DMS 273 treated with DMSO at 0.1 percent for 48 hours (cell line): ENCODE measurements at regions not wholly inside any gene's neighbourhood (a gene's known extent, or its start where the extent isn't known, plus 50 kb on each side); places are given as distances from the start of the nearest gene placed in this dataset.
"Not testable (repeated sequence)": the region's sequence is repeated elsewhere in the genome, so short reads cannot be mapped to it uniquely, and the experiment has no call there.

Source experiments
- DNase-seq: peaks from one replicate; lab custom pipeline; 2025; lab: John Stamatoyannopoulos, UW

DNA sequence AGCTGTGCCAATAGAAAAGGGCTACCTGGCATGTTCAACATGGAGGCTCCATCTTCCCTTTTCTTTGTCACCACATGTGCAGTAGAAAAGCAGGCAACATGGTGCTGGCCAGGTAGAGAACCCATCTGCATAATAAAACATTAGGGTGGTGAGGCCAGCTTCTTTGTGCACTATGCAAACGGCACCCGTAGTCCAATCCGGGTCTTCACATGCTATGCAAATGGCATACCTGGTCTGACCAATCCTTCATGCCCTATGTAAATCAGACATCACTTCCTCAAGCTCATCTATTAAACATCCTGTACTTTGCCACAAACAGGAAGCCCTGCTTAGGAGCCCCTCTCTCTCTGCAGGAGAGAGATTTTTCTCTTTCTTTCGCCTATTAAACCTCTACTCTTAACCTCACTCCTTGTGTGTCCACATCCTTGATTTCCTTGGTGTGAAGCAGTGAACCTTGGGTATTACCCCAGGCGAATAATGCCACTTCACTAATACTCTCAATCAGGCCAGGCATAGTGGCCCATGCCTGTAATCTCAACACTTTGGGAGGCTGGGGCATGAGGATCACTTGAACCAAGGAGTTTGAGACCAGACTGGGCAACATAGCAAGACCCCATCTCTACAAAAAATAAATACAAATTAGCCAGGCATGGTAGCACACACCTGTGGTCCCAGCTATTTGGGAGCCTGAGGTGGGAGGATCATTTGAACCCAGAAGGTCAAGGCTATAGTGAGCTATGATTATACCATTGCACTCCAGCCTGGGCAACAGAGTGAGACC is 111.3 kb upstream of the MRI1 start:
- no peak for DNase-seq

- DNase-seq = no peak
These were observed 117.6 kb upstream of the MRI1 start for GRCh38 chr19:13646758-13647157.

- DNase-seq = no peak
These were observed 119.7 kb upstream of the MRI1 start for GRCh38 chr19:13644645-13645044.

DNA sequence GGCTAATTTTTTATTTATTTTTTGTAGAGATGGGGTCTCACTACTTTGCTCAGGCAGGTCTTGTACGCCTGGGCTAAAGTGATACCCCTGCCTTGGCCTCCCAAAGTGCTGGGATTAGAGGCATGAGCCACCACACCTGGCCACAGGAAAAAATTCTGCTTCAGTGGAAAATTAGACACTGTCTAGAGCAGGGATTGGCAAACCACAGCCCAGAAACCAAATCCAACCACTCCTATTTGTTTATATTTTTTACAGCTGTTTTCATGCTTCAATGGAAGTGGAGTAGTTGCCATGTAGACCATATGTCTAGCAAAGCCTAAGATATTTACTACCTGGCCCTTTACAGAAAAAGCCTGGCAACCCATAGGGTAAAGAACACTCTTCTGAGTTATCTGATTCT is 123.7 kb upstream of the MRI1 start:
- DNase-seq = peak; percentile 57

- no peak for DNase-seq
These were observed 124.9 kb upstream of the MRI1 start for GRCh38 chr19:13639342-13639929.

DNA sequence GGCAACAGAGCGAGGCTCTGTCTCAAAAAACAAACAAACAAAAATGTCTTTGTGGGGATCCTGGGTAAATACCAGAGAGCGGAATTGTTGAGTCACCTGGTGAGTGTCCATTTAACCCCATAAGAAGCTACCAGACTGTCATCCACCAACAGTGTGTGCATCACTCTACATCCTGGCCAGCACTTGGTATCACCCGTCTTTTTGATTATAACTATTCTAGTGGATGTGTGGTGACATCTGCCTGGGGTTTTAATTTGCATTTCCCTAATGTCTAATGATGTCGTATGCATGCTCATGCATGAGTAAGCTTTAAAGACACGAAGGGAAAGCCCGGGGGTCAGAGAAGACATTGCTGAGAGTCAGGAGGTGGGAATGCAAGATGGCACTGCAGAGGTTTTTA is 126.7 kb upstream of the MRI1 start:
- no peak for DNase-seq

DNA sequence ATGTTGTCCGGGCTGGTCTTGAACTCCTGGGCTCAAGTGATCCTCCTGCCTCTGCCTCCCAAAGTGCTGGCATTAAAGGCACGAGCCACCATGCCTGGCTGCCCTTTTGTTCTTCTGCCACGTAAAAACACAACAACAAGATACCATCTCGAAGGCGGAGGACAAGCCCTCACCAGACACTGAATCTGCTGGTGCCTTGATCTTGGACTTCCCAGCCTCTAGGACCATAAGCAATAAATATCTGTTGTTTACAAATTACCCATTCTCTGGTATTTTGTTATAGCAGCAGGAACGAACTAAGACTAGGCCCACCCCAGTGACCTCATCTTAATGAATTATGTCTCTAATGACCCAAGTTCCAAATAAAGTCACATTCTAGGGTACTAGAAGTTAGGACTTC is 128.4 kb upstream of the CACNA1A start:
- DNase-seq = no peak

DNA sequence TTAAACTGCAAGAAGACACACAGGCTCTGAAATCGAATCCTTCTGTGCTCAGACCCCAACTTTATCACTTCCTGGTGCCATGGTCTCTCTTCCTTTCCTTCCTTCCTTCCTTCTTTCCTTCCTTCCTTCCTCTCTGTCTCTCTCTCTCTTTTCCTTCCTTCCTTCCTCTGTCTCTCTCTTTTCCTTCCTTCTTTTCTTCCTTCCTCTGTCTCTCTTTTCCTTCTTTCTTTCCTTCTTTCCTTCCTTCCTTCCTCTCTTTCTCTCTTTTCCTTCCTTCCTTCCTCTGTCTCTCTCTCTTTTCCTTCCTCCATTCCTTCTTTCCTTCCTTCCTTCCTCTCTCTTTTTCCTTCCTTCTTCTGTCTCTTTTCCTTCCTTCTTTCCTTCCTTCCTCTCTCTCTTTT is 127.2 kb upstream of the CACNA1A start:
- no peak for DNase-seq

DNA sequence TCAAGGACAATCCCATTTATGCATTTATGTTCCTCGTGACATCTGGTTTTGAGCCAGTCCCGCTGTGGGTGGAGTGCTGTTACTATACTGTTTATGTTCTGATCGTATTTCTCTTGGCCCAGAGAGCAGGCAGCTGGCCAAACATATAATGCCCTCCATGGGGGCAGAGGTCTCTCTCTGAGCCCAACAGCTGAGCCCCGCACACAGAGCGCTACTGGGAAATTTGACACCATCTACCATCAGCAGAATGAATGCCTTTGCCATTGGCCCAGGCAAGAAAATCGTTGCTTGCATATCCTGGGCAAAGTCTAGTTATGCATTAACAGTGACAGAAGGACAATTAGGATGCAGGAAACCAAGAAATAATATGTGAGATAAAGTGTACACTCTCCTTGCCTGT is 126.8 kb upstream of the CACNA1A start:
- peak; percentile 95 for DNase-seq

DNA sequence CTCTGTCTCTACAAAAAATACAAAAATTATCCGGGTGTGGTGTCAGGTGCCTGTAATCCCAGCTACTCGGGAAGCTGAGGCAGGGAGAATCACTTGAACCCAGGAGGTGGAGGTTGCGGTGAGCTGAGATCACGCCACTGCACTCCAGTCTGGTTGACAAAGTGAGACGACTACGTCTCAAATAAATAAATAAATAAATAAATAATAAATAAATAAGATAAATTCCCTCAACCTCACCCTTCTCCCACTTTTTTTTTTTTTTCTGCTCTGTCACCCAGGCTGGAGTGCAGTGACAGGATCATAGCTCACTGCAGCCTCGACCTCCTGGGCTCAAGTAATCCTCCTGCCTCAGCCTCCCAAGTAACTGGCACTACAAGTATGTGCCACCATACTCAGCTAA is 125.9 kb upstream of the CACNA1A start:
- not testable (repeated sequence) for DNase-seq

DNA sequence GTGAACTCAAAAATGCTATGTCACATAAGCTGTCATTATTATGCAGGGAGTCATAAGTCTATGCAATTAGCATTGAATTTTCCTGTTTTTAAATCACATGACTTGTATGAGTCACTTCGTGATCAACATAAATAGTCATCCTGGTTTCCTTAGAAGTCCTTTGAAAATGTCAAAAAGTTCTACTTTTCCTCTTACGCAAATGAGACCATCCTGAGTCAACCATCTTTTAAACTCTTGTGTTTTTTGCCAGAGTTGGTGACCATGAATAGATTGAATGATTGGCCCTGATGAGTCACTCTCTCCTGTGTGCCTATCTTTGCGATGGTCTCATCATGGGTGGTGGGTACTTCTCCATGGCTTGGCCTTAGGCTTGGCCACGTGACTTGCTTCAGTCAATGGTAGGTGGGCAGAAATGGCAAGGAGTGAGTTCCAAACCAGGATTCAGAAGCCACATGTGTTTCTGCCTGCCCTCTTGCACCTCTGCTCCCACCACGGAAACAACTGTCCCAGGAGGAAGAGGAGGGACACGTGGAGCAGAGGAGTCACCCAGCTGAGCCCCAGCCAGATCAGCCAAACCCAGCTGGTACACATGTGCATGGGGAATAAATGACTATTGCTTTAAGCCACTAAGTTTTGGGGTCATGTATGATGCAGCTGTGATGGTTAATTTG is 123.5 kb upstream of the CACNA1A start:
- no peak for DNase-seq

- no peak for DNase-seq
These were observed 121.3 kb upstream of the CACNA1A start for GRCh38 chr19:13627531-13627930.

DNA sequence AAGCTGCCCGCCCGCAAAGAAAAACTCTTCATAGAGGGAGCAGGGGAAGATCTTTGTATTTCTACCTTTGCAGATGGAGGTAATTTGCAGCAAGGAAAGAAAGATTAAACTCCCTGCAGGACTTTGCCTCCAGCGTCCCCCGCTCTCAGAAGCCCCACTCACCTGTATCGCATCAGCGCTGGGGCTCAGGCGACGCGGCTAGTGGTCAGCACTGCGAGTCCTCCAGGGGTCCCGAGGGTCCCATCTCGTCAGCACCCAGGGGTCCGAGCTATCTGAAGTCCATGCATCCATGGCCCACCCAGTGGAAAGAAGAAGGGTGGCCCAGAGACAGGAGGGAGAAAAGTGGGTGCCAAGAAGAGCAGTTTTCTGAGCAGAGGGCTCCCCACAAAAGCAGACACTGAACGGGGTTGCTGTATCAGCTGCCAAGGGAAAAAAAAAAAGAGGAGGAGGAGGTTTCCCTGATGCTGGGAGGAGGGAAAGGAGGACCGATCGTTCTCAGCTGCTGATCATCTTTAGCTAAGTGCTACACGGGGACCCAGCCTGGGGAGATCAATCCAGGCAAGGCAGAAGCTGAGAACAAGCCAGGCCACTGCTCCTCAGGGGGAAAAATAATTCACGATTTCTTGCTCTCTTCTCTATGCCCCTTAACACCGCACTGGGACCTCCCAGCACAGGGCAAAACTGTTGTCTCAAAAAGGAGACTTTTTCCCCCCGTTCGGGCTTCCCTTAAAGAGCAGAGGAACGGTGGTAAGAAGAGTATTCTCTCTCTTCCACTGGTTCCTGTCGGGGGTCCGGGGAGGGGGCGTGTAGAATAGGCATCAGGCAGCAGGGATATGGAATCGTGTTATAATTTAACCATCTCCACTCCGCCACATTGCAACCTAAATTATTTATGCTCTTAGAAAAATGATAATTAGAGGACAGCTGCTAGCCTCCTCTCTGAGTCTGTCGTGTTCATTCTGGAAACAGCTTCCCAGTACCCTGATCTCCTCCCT is 117.7 kb upstream of the CACNA1A start:
- DNase-seq = no peak

DNA sequence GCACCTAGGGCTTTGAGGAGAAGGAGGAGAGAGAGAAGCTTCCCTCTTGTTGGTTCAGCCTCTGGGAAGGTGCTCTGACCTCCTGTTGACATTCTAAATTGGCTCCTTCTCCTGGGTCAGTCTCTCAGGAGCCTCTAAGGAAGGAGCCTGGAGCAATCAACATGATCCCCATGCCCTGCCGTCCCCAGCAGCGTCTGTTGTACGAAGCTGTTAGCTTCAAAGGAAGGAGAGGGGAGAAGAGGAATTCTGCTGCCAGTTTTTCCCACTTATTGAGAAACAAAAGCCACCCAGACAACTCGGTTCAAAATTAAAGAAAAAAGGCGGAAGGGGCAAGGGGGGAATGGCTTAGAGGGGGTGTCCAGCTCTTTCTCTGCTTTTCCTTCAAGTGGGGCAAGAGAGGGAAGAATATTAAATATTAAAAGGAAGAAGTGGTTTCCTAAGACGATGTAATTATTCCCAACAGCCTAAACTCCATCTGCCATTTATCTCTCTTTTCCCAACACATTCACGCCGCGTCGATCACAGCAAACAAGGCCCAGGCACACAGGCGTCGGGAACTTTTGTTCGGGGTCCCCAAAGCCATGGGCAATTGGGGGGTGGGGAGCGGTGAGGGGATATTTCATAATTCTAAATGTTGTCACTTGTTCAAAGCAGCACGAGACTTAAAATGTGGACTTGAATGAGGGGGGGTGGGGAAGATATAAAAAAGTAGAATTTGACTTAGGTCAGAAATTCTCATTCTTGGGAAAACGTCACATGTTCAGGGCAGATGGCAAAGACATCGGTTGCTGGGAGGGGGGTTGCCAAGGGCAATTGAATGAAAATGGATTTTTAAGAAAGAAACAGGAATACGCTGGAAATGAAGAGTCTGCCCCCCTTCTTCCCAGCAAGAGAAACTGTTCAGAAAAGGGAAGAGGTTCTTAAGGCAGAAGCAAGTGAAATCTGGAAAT is 116.8 kb upstream of the CACNA1A start:
- DNase-seq = no peak

DNA sequence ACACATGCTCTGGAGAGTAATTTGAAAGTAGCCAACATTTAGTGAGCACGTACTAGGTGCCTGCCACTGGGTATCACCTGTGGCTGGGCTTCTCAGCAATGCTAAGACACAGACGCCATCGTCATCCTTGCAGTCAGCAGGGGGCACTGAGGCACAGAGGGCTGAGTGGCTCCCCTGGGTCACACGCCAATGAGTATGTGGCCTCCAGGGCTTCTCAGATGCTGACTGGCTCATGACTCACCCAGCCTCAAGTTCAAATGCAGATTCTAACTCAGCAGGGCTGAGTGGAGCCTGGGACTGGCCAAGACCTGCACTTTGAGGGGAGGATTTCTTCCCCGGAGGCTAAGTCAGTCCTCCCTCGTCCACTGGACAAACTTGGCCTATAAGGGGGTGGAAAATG is 115.1 kb upstream of the CACNA1A start:
- no peak for DNase-seq

DNA sequence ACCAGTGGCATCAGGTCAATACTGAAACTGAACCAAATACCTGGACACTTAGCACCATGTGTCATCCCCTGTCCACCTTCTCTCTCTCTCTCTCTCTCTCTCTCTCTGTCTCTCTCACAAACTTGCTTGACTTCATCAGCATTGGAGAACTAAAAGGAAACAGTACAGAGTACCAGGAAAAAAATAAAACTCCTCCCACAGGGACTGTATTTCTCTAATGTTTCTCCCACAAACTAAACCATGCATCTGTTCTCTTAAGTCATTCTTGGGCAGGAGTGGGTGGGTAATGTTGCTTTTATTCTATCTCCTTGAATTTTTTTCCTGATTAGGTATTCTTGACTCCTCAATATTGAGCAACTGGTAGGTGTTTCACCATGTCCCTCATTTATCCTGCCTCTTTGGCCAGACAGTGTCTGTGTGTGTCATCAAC is 112.9 kb upstream of the CACNA1A start:
- no peak for DNase-seq

DNA sequence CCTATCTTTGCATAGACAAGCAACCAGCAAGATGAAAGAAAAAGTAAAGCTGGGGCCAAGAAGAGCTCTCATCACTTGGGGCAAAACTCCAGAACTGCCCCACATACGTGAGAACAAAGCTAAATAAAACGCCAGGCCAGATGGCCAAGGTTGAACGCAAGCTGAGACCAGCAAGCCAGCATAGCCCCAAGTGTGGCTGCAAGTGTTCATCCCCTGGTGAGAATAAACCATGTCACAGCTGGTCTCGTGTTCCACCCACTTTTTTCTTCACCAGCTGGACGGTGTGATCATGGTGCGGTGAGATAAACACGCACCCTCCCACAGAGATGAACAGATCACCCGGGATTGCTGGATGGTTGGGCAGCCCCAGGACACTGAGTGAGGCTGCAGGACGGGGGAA is 109.6 kb upstream of the CACNA1A start:
- DNase-seq = peak; percentile 87

DNA sequence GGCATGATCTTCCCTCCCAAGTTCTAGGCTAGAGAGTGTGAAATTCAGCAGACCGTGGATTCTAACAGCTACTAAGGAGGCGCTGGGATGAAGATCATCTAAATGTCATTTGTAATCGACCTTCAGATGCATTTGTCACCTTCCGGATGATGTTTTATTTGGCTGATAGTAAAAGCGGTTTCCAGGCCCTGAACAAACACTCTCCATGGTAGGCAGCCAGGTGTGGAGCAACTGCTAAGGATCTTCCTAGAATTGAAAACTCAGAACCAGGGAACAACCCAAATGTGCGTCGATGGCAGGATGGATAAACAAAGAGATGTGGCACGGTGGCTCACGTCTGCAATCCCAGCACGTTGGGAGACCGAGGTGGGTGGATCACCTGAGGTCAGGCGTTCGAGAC is 107.2 kb upstream of the CACNA1A start:
- DNase-seq = no peak

- no peak for DNase-seq
These were observed 105.3 kb upstream of the CACNA1A start for GRCh38 chr19:13611596-13611995.

DNA sequence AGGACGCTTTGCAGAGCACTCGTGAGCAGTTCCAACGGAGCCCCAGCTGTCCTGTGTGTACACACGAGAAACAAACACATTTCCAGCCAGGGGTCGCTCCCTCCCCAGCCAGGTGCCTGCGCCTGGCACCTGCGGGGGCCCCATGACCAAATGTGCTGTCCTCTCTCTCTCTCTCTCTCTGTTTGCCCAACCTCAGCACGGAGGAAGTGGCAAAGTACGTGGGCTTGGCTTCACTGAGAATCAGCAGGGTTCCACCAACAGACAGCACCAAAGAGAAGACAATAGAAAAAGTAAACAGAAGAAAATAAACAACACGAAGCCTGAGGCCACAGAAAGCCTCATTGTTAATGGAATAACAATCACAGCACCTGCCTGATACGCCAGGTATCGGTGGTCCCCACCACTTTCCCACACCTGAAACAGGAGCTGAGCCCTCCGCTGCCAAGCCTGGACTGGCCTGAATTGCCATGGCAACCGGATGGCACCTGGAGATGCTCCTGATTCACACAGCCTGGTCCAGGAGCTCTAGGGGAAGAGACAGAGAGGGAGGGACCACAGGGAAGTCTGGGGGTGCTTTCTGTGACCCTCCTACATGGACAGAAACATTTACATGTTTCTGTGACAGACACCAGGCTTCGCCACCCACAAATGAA is 103.9 kb upstream of the CACNA1A start:
- no peak for DNase-seq
